ENCODE measurements at regions not wholly inside any gene's neighbourhood (a gene's known extent, or its start where the extent isn't known, plus 50 kb on each side); places are given as distances from the start of the nearest gene placed in this dataset.

- H3K9me3 ChIP-seq (ENCODE audit: control insufficient read depth, low read depth, low read length): no peaks in the 10 kb centered on the region
- H3K27me3 Mint-ChIP-seq (ENCODE audit: low read depth): no peaks in the 10 kb centered on the region
Measured at GRCh38 chr1:238913210-238913609, 473.2 kb upstream of the CHRM3 start.

More at GRCh38 chr1:238913210-238913609, 473.2 kb upstream of the CHRM3 start:
- no peak for DNase-seq
- Histone ChIP-seq H4K8ac (replicated peaks; ENCODE audit: insufficient read length, low read depth, low read length) (no peak overlapping the region), H3K79me2 (ENCODE audit: insufficient read depth, low read length) (no peaks in the 10 kb centered on the region), H2BK20ac (ENCODE audit: low read depth, low read length, poor library complexity, severe bottlenecking) (no peak overlapping the region), H3T11ph (ENCODE audit: low read length) (no peak overlapping the region), H3K4me1 (ENCODE audit: insufficient read depth, low read length) (no peaks in the 10 kb centered on the region), H2BK120ac (ENCODE audit: low read depth, low read length, poor library complexity, severe bottlenecking) (no peak overlapping the region), H3K23ac (ENCODE audit: insufficient read length, low read depth, low read length) (no peak overlapping the region), H3K79me1 (ENCODE audit: insufficient read depth, low read depth, low read length, poor library complexity, severe bottlenecking) (no peaks in the 10 kb centered on the region), H2BK5ac (ENCODE audit: insufficient read length, low read length) (no peak overlapping the region), H4K5ac (ENCODE audit: insufficient read length, low read depth, low read length) (no peak overlapping the region), H4K20me1 (ENCODE audit: control insufficient read depth, insufficient read depth, insufficient read length) (no peaks in the 10 kb centered on the region), H3K4me2 (ENCODE audit: insufficient read depth, insufficient read length, low read length) (no peak overlapping the region), H3K56ac (ENCODE audit: insufficient read length, low read depth, low read length) (no peak overlapping the region), H2AK5ac (ENCODE audit: insufficient read length, low read length) (no peak overlapping the region), H2AFZ (ENCODE audit: low read length) (no peak overlapping the region), H4K91ac (ENCODE audit: insufficient read length, low read depth, low read length) (no peak overlapping the region), H3K23me2 (ENCODE audit: insufficient read length, low read depth, low read length, poor library complexity, severe bottlenecking) (no peaks in the 10 kb centered on the region), H3K27me3 (ENCODE audit: insufficient read depth, low read length) (no peaks in the 10 kb centered on the region), H3K18ac (ENCODE audit: insufficient read length, low read depth, low read length) (no peak overlapping the region), H2BK15ac (ENCODE audit: low read depth, low read length) (no peak overlapping the region), H3K9ac (ENCODE audit: extremely low read depth, insufficient read length, low read length) (no peak overlapping the region), H2BK12ac (ENCODE audit: insufficient read length, low read depth, low read length) (no peak overlapping the region), H3K27ac (ENCODE audit: insufficient read length, low read depth, low read length) (no peak overlapping the region), H3K4ac (ENCODE audit: low read depth, low read length) (no peak overlapping the region), H3K14ac (ENCODE audit: insufficient read depth, low read length) (no peak overlapping the region)
- Mint-ChIP-seq H3K27ac (no peak overlapping the region), H3K9me3 (peaks cover 0 to 3% of the 10 kb centered on the region in 2 experiments; a peak in 1 of 5 replicates), H3K4me3 (no peak overlapping the region), H3K4me1 (no peaks in the 10 kb centered on the region), H3K36me3 (ENCODE audit: insufficient read depth in 1 of 3, low read depth in 3 of 3) (no peaks in the 10 kb centered on the region)
- TF ChIP-seq CTCF (conservative IDR thresholded peaks at IDR 0.05): no peak
- WGBS (ENCODE audit: extremely low coverage, insufficient read length, low lambda C conversion rate): no CpG with 5 or more reads among the region's 2 CpGs
